ENCODE measurements at regions not wholly inside any gene's neighbourhood (a gene's known extent, or its start where the extent isn't known, plus 50 kb on each side); places are given as distances from the start of the nearest gene placed in this dataset.

DNA sequence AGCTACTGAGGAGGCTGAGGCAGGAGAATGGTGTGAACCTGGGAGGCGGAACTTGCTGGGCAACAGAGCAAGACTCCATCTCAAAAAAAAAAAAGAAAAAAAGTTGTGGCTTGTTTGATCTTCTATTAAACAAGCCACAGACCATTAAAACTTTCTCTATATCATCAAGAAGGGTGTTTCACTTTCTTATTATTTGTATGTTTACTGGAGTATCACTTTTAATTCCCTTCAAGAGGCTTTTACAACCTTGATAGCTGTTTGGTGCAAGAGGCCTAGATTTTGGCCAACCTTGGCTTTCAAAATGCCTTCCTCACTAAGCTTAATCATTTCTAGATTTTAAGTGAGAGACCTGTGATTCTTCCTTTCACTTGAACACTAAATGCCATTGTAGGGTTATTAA is 339.1 kb downstream of the TSN start:
- H3K36me3 ChIP-seq: no peaks in the 10 kb centered on the region
- no peak for DNase-seq
- no peaks in the 10 kb centered on the region for H3K4me1 ChIP-seq
- H3K9me3 ChIP-seq: no peaks in the 10 kb centered on the region
- H3K27ac ChIP-seq: no peak overlapping the region
- no peak overlapping the region for H3K4me3 ChIP-seq
- no peaks in the 10 kb centered on the region for H3K27me3 ChIP-seq
- TF ChIP-seq POLR2A (IDR thresholded peaks at IDR 0.05): no peak
- TF ChIP-seq, protein P1, sequence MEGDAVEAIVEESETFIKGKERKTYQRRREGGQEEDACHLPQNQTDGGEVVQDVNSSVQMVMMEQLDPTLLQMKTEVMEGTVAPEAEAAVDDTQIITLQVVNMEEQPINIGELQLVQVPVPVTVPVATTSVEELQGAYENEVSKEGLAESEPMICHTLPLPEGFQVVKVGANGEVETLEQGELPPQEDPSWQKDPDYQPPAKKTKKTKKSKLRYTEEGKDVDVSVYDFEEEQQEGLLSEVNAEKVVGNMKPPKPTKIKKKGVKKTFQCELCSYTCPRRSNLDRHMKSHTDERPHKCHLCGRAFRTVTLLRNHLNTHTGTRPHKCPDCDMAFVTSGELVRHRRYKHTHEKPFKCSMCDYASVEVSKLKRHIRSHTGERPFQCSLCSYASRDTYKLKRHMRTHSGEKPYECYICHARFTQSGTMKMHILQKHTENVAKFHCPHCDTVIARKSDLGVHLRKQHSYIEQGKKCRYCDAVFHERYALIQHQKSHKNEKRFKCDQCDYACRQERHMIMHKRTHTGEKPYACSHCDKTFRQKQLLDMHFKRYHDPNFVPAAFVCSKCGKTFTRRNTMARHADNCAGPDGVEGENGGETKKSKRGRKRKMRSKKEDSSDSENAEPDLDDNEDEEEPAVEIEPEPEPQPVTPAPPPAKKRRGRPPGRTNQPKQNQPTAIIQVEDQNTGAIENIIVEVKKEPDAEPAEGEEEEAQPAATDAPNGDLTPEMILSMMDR (IDR thresholded peaks at IDR 0.05): no peak

DNA sequence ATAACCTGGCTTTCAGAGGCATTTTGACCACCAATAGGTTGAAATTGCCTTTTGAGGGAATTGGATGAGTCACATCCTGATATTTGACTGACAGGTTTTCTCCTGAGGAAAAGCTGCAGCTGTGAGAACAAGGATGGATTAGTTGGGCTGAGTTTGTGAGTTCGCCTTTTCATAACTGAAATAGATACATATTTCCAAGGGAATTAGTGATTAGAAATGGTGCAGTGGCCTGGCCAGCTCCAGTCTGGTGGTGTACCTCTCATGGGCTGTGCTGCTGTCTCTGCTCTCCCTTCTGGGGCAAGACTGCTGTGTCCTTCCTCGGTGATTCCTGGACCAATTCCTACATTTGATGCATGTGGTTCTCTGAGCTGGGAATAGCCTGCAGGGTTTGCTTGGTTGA is 341.3 kb downstream of the TSN start:
- TF ChIP-seq POLR2A (IDR thresholded peaks at IDR 0.05): no peak
- TF ChIP-seq, protein P1 (IDR thresholded peaks at IDR 0.05): no peak
- no peak for DNase-seq
- no peaks in the 10 kb centered on the region for H3K4me1 ChIP-seq

DNA sequence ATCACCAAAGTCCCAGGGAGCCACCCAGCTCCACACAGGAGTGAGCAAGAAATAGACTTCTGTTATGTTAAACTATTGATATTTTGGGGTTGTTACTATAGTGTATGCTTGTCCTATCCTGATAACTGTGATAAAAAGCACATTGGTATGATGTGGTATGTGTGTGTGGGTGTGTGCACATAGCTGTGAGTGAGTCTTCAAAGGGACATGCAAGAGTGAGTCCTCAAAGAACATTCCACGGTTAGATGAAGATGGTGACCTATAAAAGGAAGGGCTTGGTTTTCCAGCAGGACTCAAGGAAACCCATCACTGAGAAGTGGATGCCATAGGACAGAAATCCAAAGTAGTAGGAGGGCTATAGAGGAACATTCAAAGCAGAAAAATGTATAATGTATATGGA is 342.9 kb downstream of the TSN start:
- H3K27me3 ChIP-seq: no peaks in the 10 kb centered on the region
- TF ChIP-seq, protein P1 (IDR thresholded peaks at IDR 0.05): no peak
- no peak for TF ChIP-seq POLR2A (IDR thresholded peaks at IDR 0.05)
- H3K27ac ChIP-seq: no peak overlapping the region
- H3K36me3 ChIP-seq: no peaks in the 10 kb centered on the region
- H3K4me3 ChIP-seq: no peak overlapping the region
- no peaks in the 10 kb centered on the region for H3K9me3 ChIP-seq
- no peaks in the 10 kb centered on the region for H3K4me1 ChIP-seq
- no peak for DNase-seq

More for the DNA sequence above, 341.3 kb downstream of the TSN start:
- no peaks in the 10 kb centered on the region for H3K27me3 ChIP-seq
- H3K27ac ChIP-seq: no peak overlapping the region
- no peak overlapping the region for H3K4me3 ChIP-seq
- H3K36me3 ChIP-seq: no peaks in the 10 kb centered on the region
- no peaks in the 10 kb centered on the region for H3K9me3 ChIP-seq

DNA sequence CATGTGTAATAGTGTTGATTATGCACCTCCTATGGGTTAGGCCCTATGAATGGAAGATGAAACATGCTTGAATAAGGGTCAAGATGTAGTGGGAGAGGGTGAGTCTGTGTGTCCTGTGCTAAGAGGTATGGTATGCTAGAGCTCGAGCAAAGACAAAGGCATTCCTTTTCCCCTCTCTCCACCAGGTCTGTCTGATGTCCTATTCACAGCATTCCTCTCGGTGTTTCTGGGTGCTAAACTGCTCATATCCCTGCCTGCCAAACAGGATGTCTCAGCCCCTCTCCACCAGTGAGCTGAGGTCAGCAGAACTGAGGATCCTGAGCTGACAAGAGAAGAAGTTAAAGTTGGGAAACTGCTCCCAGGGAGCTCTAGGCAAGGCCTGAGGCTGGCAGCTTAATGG is 344.9 kb downstream of the TSN start:
- no peaks in the 10 kb centered on the region for H3K4me1 ChIP-seq
- H3K27me3 ChIP-seq: no peaks in the 10 kb centered on the region
- no peak overlapping the region for H3K4me3 ChIP-seq
- no peak for TF ChIP-seq POLR2A (IDR thresholded peaks at IDR 0.05)
- TF ChIP-seq, protein P1 (IDR thresholded peaks at IDR 0.05): no peak
- H3K9me3 ChIP-seq: no peaks in the 10 kb centered on the region
- no peaks in the 10 kb centered on the region for H3K36me3 ChIP-seq
- no peak overlapping the region for H3K27ac ChIP-seq
- DNase-seq: no peak

DNA sequence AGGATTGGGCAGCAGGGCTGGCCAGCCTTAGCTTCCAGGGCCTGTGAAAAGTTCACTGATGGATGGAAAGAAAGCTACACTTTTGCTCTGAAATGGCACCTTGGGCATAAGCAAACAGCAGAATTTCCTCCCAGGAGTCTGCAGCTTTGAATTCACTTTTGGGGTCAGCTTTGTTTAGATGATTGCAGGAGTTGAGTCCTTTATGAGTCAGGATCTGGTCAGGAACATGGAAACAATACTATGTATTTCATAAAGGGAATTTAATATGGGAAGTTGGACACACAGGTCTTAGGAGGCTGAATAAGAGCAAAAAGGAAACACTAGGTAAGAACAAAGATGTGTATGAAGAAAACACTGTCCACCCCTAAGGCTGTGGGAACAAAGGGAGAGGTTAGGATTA is 345.3 kb downstream of the TSN start:
- no peaks in the 10 kb centered on the region for H3K36me3 ChIP-seq
- TF ChIP-seq, protein P1 (IDR thresholded peaks at IDR 0.05): no peak
- TF ChIP-seq POLR2A (IDR thresholded peaks at IDR 0.05): no peak
- no peak overlapping the region for H3K4me3 ChIP-seq
- DNase-seq: no peak
- H3K27ac ChIP-seq: no peak overlapping the region
- H3K4me1 ChIP-seq: no peaks in the 10 kb centered on the region
- H3K27me3 ChIP-seq: no peaks in the 10 kb centered on the region
- H3K9me3 ChIP-seq: no peaks in the 10 kb centered on the region

DNA sequence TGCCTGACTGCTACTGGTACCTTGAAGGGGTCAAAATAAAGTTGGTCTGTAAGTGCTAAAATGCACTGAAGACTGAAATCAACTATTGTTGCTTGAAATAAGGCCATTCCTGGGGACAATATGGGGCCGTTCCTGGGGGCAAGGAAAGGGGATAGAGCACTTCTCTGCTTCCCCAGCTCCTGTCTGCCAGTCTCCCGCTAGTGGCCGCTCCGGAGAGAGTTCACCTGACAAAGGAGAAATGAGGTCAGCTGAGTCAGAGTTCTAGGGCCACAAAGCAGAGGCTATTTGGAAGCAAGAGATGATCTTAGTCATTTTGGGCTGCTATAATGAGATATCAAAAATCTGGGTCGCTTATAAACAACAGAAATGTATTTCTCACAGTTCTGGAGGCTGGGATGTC is 345.9 kb downstream of the TSN start:
- DNase-seq: no peak
- Histone ChIP-seq H3K27me3 (no peaks in the 10 kb centered on the region), H3K4me3 (no peak overlapping the region), H3K4me1 (no peaks in the 10 kb centered on the region), H3K36me3 (no peaks in the 10 kb centered on the region), H3K9me3 (no peaks in the 10 kb centered on the region), H3K27ac (no peak overlapping the region)
- TF ChIP-seq, protein P1 (IDR thresholded peaks at IDR 0.05): no peak
- TF ChIP-seq POLR2A (IDR thresholded peaks at IDR 0.05): no peak

Data from Peyer's patch (tissue), 4 donors.